ENCODE measurements at regions not wholly inside any gene's neighbourhood (a gene's known extent, or its start where the extent isn't known, plus 50 kb on each side); places are given as distances from the start of the nearest gene placed in this dataset.
A peak's percentile ranks its signal among the peaks of the same experiment; 100 is the strongest.

GRCh38 chr3:180092889-180093288, 56.2 kb upstream of the PEX5L start:
- no peak for DNase-seq

GRCh38 chr3:180093535-180093934, 56.8 kb upstream of the PEX5L start:
- DNase-seq = no peak

GRCh38 chr3:180097626-180098025, 60.9 kb upstream of the PEX5L start:
- DNase-seq = no peak

GRCh38 chr3:180102134-180102533, 65.4 kb upstream of the PEX5L start:
- no peak for DNase-seq

GRCh38 chr3:180102604-180103003, 65.9 kb upstream of the PEX5L start:
- DNase-seq = no peak

GRCh38 chr3:180116203-180116602, 79.5 kb upstream of the PEX5L start:
- DNase-seq = no peak

- DNase-seq = no peak
Observed at GRCh38 chr3:180116658-180117057, 79.9 kb upstream of the PEX5L start.

GRCh38 chr3:180117381-180118163, 80.8 kb upstream of the PEX5L start:
- no peak for DNase-seq

GRCh38 chr3:180119567-180119966, 82.8 kb upstream of the PEX5L start:
- no peak for DNase-seq

GRCh38 chr3:180123928-180124327, 87.2 kb upstream of the PEX5L start:
- DNase-seq = no peak

GRCh38 chr3:180131169-180131568, 94.4 kb upstream of the PEX5L start:
- DNase-seq = no peak

GRCh38 chr3:180135101-180135500, 98.4 kb upstream of the PEX5L start:
- no peak for DNase-seq

- DNase-seq = no peak
Observed at GRCh38 chr3:180138871-180139270, 102.1 kb upstream of the PEX5L start.

- no peak for DNase-seq
Observed at GRCh38 chr3:180142041-180142440, 105.3 kb upstream of the PEX5L start.

GRCh38 chr3:180142472-180142871, 105.7 kb upstream of the PEX5L start:
- DNase-seq = no peak

GRCh38 chr3:180161770-180162169, 125.0 kb upstream of the PEX5L start:
- no peak for DNase-seq

GRCh38 chr3:180175572-180175971, 138.8 kb upstream of the PEX5L start:
- DNase-seq = no peak

GRCh38 chr3:180176059-180176458, 139.3 kb upstream of the PEX5L start:
- DNase-seq = no peak

GRCh38 chr3:180177255-180177654, 140.5 kb upstream of the PEX5L start:
- DNase-seq = no peak

- no peak for DNase-seq
Observed at GRCh38 chr3:180179562-180179961, 142.8 kb upstream of the PEX5L start.

GRCh38 chr3:180180795-180181194, 144.1 kb upstream of the PEX5L start:
- no peak for DNase-seq

- no peak for DNase-seq
Observed at GRCh38 chr3:180181387-180181786, 144.7 kb upstream of the PEX5L start.

- peak; percentile 25 for DNase-seq
Observed at GRCh38 chr3:180183346-180183745, 146.6 kb upstream of the PEX5L start.

GRCh38 chr3:180184816-180185215, 148.1 kb upstream of the PEX5L start:
- no peak for DNase-seq

GRCh38 chr3:180185650-180186049, 148.9 kb upstream of the PEX5L start:
- DNase-seq = no peak
